ENCODE measurements at regions not wholly inside any gene's neighbourhood (a gene's known extent, or its start where the extent isn't known, plus 50 kb on each side); places are given as distances from the start of the nearest gene placed in this dataset.

GRCh38 chr10:117621795-117622420 lies 79.4 kb downstream of the EMX2 start (continued):
- TF ChIP-seq JUN (IDR thresholded peaks at IDR 0.05; ENCODE audit: low read depth, low read length) (no peak), CTCF (IDR thresholded peaks at IDR 0.05; ENCODE audit: control extremely low read depth in 1 of 3, insufficient read depth in 1 of 3, low read depth in 1 of 3, low read length in 3 of 3) (no peak), FOSL1 (IDR thresholded peaks at IDR 0.05; ENCODE audit: insufficient read depth, low read depth, low read length) (no peak), CBX5 (IDR thresholded peaks at IDR 0.05; ENCODE audit: low read depth, low read length) (no peak), CBX8 (IDR thresholded peaks at IDR 0.05; ENCODE audit: borderline replicate concordance, low read depth, low read length) (no peak)

Measured in H1 (cell line).